ENCODE measurements at regions not wholly inside any gene's neighbourhood (a gene's known extent, or its start where the extent isn't known, plus 50 kb on each side); places are given as distances from the start of the nearest gene placed in this dataset.

DNA sequence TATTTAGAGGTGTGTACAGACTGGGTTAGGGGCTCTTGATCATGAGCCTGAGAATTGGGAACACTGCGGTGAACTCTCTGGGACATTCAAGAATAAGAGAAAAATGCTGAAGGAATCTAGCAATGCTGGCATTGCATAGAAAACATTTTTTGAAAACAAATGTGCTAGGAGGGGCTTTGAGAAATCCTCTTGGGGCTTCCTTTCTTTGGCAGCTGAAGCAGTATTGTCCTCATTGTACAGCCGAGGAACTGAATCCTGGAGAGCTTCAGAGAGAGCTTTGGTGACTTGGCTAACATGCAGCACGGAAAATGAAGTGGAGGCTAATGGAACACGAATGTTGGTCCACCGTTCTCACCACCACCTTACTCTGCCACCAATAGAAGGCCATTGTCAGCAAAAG lies 107.3 kb upstream of the EFEMP1 start:
- TF ChIP-seq, protein P1, sequence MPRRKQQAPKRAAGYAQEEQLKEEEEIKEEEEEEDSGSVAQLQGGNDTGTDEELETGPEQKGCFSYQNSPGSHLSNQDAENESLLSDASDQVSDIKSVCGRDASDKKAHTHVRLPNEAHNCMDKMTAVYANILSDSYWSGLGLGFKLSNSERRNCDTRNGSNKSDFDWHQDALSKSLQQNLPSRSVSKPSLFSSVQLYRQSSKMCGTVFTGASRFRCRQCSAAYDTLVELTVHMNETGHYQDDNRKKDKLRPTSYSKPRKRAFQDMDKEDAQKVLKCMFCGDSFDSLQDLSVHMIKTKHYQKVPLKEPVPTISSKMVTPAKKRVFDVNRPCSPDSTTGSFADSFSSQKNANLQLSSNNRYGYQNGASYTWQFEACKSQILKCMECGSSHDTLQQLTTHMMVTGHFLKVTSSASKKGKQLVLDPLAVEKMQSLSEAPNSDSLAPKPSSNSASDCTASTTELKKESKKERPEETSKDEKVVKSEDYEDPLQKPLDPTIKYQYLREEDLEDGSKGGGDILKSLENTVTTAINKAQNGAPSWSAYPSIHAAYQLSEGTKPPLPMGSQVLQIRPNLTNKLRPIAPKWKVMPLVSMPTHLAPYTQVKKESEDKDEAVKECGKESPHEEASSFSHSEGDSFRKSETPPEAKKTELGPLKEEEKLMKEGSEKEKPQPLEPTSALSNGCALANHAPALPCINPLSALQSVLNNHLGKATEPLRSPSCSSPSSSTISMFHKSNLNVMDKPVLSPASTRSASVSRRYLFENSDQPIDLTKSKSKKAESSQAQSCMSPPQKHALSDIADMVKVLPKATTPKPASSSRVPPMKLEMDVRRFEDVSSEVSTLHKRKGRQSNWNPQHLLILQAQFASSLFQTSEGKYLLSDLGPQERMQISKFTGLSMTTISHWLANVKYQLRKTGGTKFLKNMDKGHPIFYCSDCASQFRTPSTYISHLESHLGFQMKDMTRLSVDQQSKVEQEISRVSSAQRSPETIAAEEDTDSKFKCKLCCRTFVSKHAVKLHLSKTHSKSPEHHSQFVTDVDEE (CRISPR knock-in tag; IDR thresholded peaks at IDR 0.05), result no peak
- TF ChIP-seq, protein P2, sequence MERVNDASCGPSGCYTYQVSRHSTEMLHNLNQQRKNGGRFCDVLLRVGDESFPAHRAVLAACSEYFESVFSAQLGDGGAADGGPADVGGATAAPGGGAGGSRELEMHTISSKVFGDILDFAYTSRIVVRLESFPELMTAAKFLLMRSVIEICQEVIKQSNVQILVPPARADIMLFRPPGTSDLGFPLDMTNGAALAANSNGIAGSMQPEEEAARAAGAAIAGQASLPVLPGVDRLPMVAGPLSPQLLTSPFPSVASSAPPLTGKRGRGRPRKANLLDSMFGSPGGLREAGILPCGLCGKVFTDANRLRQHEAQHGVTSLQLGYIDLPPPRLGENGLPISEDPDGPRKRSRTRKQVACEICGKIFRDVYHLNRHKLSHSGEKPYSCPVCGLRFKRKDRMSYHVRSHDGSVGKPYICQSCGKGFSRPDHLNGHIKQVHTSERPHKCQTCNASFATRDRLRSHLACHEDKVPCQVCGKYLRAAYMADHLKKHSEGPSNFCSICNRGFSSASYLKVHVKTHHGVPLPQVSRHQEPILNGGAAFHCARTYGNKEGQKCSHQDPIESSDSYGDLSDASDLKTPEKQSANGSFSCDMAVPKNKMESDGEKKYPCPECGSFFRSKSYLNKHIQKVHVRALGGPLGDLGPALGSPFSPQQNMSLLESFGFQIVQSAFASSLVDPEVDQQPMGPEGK (CRISPR knock-in tag; IDR thresholded peaks at IDR 0.05; ENCODE audit: borderline replicate concordance), result no peak
- TF ChIP-seq CSDC2 (CRISPR knock-in tag; IDR thresholded peaks at IDR 0.05) (no peak), ZC3H10 (CRISPR knock-in tag; IDR thresholded peaks at IDR 0.05) (no peak), ARNTL (CRISPR knock-in tag; IDR thresholded peaks at IDR 0.05; ENCODE audit: borderline replicate concordance, low read depth) (no peak), PPARA (CRISPR knock-in tag; IDR thresholded peaks at IDR 0.05; ENCODE audit: borderline replicate concordance) (no peak)
